Activated CD4-positive, alpha-beta T cell treated with anti-CD3 and anti-CD28 coated beads, Interleukin-10, Interleukin-2, amounts not matched to agents 100 ng/mL and 50 ng/mL, durations not matched to agents 16 hours and 8 hours (primary cell): ENCODE measurements at regions not wholly inside any gene's neighbourhood (a gene's known extent, or its start where the extent isn't known, plus 50 kb on each side); places are given as distances from the start of the nearest gene placed in this dataset.
A peak's percentile ranks its signal among the peaks of the same experiment; 100 is the strongest.

Experiments used
- DNase-seq: peaks from one replicate; pipeline ENCODE4 v3.0.0-alpha.2; 2020

DNA sequence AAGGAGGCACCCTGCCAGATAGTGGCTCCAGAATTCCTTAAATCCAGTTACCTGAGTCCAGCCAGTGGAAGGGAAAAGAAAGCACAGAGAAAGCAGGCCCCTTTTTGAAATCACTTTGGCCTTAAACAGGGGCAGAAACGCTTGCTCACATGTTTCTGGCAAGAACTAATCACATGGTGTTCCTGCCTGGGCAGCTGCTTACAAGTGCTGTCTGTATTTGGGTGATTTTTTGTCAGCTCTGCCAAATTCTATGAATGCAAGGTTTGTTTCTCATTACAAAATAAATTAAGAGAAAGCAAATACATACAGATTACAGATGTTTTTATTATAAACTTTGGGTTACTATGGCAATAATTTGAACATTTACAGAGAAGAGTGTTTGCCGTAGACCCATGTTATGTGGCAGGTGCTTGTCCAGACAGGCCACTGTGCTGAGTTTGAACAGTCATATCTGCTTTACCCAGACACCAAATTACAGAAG is 1237.8 kb downstream of the SLITRK5 start:
- DNase-seq, result no peak

DNA sequence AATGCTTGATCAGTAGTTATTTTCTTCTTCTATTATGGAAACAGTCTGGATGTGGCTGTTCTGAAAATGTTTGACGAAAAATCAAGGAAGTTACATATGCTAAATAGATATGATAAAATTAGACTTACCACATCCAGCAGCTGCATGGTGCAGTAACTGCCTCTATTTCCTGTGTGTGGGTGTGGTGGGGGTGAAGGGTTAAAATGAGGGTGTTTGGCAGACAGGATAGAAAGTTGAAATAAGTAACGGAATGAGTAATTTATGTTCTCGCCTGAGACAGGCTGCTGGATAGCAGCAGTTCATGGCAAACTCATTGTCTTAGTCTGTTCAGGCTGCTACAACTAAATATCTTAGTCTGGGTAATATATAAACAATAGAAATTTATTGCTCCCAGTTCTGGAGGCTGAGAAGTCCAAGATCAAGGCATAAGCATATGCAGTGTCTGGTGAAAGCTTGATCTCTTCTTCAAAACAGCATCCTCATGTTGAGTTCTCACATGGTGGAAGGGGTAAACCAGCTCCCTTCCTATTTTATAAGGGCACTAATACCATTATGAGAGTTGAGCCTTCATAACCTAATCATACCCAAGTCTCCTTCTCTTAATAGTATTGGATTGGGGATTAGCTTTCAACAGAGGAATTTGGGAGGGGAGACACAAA is 1248.9 kb downstream of the SLITRK5 start:
- DNase-seq, result peak; percentile 57

- DNase-seq, result no peak
Measured at GRCh38 chr13:88925954-88926353, 1254.8 kb downstream of the SLITRK5 start.

DNA sequence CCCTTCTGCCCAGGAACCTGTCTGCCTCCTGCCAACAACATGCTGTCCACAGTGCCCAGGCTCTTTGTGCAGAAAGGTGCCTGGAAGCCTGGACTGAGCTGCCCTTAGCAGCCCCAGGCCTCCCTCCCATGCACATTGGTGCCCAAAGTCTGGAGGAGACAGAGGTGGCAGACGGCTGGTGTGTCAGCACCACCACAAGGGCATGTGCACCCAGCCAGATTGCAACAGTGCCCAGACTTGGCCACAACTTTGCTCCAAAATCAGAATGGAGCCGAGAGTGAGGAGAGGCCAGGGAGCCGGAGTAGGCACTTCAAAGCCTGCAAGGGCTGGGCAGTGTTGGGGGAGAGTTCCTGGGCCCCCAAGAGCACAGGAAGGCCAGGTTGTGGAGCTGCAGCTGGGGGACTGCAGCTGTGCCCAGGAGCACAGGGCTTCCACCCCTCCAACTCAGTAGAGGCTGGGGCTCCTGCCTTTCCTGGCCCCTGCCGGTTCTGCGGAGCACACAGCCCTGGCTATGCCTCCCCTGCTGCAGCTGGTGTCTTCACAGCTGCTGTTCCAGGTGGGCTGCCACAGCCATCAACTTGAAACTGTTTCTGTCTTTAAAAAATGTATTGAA is 1255.8 kb downstream of the SLITRK5 start:
- DNase-seq, result no peak

DNA sequence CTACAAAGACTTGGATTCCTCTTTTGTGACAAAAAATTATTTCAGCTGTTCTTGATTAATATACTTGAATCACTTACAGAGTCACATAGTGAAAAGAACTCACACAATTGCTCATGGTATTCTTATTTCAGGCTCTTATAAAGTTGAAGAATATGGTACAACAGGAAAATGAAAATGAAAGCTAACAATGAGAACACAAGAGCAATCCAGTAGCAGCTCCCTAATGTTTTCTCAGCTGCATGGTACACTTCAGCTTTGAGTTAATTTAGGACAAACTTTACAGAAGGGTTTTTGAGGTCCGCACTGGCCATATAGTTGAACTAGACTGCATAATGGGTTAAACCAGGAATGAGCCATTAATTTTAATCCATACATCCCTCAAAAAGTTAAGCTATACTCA is 1261.8 kb downstream of the SLITRK5 start:
- DNase-seq, result no peak

DNA sequence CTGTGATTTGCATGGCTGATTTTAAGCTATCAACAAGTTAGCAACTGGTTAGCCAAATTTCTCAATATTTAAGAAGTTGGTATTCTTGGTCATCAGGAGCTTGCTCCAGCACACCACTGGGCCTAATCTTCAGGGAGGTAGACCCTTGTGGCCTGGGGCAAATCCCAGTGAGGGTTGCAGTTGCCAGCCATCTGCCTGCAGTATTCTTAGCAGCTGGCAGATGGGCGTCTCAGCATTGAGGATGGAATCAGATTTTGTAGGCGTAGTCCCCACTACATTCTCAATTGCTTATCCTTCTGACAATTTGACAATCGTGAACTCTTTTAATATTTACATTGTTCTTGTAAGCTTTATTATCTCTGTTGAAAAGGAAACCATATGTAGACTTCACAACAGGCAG is 1266.2 kb downstream of the SLITRK5 start:
- DNase-seq, result no peak

- no peak for DNase-seq
Measured at GRCh38 chr13:88945793-88946192, 1274.6 kb downstream of the SLITRK5 start.

DNA sequence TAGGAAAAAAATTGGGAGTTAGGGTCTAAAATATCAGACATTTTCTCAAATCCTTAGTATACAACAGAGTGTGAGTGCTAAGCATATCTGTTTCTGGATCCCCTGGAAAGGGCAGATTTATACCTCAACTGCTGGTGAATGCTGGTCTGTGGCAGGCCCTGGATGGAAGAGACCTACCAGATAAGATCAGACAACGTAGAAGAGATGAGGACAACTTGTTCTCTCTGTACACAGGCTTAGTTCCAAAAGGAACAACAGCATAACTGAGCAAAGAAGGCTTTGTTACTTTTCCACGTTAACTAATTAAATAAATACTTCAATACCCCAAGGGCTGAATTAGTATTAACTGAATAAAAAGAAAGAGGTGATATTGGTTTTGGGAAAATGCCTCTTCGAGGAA is 1277.3 kb downstream of the SLITRK5 start:
- no peak for DNase-seq

DNA sequence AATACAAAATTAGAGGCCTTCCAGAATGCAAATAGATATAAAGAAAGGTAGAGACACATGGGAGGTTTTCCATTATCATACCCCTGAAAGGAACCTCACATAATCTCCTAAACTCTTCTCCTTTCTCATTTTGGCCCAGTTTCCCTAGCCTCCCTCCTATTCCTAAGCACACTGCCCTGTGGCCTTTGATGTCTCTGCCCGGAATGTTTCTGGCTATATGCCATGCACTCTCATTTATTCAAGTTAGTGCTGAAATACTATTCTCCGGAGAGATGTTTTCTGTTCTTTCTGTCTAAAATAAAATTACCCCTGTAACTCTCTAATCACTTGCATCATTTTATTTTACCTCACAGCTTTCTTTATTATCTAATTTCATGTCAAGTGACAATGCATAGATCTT is 1287.7 kb downstream of the SLITRK5 start:
- no peak for DNase-seq

DNA sequence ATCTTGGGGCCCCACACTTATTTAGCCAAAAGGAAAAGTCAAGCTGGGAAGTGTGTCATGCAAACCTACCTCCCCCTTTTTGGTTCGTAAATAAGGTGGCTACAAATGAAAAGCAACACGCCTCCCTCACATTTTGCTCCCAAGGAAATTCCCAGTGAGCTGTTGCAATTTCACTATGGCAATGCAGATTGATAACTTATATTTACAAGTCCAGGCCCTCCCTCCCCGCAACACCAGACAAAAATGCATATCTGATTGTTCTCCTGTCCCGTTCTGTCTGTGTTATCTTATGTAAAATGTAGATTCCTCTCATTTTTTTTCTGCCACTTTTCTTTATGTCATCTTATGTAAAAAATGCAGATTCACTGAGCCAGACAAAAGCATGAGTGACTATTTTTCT is 1305.3 kb downstream of the SLITRK5 start:
- DNase-seq, result no peak

GRCh38 chr13:88978607-88979006 is 1307.4 kb downstream of the SLITRK5 start:
- DNase-seq, result no peak

GRCh38 chr13:88979465-88980175 is 1308.4 kb downstream of the SLITRK5 start:
- no peak for DNase-seq

DNA sequence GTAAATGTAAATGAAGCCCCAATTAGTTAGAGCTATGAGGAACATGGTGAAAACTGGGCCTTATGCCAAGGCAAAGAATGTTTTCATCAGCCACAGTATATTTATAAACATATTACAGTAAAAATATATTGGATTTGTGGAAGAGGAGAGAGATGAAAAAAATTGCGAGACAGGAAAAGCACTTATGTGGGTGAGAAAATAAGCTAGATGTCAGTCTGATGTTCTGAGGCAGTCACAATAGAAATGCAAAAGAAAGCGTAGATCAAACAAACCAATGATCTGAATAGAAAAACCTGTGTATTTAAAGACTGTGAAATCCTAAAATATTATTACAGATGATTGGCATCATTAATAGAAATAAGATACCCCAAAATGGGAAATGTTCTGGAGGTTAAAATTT is 1332.5 kb downstream of the SLITRK5 start:
- DNase-seq, result no peak

GRCh38 chr13:89011615-89012014 is 1340.4 kb downstream of the SLITRK5 start:
- DNase-seq, result no peak

GRCh38 chr13:89027694-89028306 is 1356.6 kb downstream of the SLITRK5 start:
- no peak for DNase-seq

GRCh38 chr13:89029062-89029461 is 1357.9 kb downstream of the SLITRK5 start:
- DNase-seq, result no peak

- no peak for DNase-seq
Measured at GRCh38 chr13:89034015-89034414, 1362.8 kb downstream of the SLITRK5 start.

GRCh38 chr13:89052699-89053098 is 1381.5 kb downstream of the SLITRK5 start:
- DNase-seq, result no peak

DNA sequence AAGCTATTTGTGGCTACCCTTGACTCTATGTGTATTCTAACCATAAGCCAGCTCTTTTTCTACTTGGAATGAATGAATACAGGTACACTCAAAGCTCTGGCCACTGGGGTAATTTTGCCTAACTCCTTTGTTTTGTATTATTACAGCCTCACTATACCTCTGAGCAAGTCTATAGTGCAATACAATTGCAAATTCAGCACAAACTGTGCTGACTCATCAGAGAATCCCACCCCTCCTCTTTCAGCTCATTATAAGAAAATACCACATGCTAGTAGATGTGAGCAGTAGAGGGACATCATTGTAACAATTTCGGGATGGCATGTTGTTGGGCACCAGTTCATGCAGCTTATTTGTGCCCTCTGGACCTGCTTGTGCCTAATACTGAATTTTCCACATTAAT is 1382.2 kb downstream of the SLITRK5 start:
- DNase-seq, result no peak

GRCh38 chr13:89057274-89057673 is 1386.1 kb downstream of the SLITRK5 start:
- no peak for DNase-seq

- DNase-seq, result no peak
Measured at GRCh38 chr13:89057862-89058261, 1386.7 kb downstream of the SLITRK5 start.

DNA sequence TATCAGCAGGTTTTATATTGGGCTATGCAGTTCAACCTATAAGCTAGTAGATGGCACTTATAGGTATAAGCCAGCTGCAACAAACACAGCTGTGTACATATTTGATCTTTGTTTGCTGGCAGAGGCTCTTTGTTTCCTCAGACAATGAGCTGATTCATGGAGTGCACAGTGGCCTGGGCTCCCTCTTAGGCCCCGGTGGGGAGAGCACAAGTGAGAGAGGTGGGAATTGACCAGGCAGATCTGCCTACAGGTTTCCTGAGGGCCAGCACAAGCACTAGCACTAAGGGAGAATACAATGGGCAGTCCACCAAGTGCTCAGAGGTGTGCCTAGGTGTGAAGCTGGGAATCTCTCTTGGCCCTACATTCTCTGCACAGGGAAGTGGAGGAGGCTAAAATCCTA is 1390.7 kb downstream of the SLITRK5 start:
- no peak for DNase-seq

DNA sequence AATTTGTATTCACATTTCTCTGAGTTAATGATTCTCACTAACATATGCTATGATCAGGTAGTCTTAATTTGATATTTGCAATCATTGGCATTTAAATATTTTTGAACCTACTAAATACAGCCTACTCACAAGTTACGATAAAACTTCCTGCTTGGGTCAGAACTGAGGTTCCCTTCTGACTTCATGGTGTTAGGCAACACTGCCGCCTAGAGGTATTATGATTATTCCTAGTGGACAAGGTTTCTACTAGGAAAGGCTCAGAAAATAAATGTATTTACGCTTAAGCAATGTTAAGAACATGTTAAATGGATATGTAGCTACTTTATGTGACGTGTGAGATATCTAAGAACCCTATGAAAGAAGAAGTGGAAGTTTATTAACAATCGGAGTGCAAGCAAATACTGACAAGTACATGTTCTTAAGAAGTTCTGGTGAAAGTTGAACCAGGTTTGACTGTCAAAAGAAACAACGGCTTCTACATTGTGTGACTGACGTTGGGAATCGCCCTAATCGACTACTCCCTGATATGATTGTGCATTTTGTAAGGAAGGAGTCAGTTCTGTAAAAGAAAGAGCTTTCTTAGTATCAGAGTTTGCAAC is 1395.8 kb downstream of the SLITRK5 start:
- peak; percentile 42 for DNase-seq
